ENCODE measurements at regions not wholly inside any gene's neighbourhood (a gene's known extent, or its start where the extent isn't known, plus 50 kb on each side); places are given as distances from the start of the nearest gene placed in this dataset.
"Not testable (repeated sequence)": the region's sequence is repeated elsewhere in the genome, so short reads cannot be mapped to it uniquely, and the experiment has no call there.

- DNase-seq (ENCODE audit: low spot score), result no peak
Measured at GRCh38 chr1:228668553-228669241, 66.6 kb upstream of the RHOU start.

DNA sequence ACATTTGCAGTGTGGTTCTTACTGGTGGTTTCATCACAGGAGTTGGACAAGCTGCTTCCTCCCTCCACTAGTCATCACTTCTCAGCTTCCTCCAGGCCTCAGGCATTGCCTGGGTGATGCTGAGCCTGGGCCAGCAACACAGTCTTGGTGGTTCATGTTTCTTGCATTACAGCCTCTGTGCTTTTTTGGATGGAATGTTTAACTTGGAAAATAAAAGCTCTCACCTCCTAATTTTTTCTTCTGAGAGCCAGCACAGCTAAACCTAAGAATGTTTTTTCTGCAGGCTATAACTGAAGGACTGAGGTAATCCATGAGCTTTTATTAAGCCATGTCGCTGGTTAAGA lies 66.1 kb upstream of the RHOU start:
- no peak for DNase-seq (ENCODE audit: low spot score)

DNA sequence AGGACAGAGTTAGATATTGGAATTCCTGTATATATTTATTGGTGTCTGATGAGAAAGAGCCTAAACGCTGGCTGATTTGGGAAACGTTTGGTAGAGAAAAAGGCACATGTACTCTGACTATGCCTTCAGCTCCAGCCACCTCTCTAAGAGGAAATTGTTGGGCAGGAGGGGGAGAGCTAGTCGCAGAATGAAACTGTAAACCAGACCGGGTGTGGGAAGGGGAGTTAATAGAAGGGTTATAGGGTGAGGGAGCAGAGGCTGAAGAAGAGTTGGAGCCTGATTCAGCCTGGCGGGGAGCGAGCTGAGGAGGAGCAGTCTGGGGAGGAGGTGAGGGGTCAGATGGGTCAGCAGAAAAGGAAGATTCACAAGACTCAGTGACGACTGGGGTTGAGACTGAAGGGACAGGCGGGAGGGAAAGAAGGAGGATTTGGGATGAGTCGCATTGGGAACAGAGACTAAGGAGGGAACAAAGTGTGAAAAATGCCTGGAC lies 54.2 kb upstream of the RHOU start:
- not testable (repeated sequence) for DNase-seq (ENCODE audit: low spot score)

GRCh38 chr1:228683428-228683827 lies 51.9 kb upstream of the RHOU start:
- DNase-seq (ENCODE audit: low spot score), result no peak

DNA sequence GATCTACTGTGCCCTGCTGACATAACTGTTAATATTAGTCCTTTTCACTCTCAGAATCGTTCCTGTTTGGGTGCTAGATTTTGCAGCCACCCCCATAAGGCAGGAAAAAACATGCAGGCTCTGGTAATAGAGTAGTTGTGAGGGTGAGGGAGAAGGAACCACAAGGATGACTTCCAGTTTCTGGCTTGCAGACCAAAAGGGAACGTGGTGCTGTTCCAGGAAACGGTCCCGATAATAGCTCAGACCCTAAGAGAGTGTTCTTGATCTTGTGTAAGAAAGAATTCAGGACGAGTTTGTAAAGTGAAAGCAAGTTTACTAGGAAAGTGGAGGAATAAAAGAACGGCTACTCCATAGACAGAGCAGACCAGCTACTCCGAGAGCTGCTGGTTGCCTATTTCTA lies 50.7 kb upstream of the RHOU start:
- no peak for DNase-seq (ENCODE audit: low spot score)

DNA sequence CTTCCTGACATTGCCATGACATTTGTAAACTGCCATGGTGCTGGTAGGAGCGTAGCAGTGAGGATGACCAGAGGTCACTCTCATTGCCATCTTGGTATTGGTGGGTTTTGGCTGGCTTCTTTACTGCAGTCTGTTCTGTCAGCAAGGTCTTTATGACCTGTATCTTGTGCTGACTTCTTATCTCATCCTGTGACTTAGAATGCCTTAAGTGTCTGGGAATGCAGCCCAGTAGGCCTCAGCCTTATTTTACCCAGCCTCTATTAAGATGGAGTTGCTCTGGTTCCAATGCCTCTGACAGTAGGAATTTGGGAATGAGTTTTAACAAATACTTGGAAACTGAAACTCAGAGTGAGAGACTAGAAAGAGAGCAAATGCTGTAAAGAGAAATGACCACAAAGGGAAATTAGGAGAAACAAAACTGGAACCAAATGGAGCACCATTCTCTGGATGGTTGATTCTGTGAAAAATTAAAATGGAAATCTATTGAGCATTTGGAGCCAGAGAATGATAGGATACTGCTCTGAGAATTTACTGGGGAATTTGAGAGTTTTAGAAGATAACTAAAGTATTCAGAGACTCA lies 50.1 kb upstream of the RHOU start:
- DNase-seq (ENCODE audit: low spot score), result no peak

All from CD4-positive, alpha-beta T cell treated with Interleukin-6 at 100 ng/mL for 8 hours (primary cell).